C4-2B (cell line): ENCODE measurements at regions not wholly inside any gene's neighbourhood (a gene's known extent, or its start where the extent isn't known, plus 50 kb on each side); places are given as distances from the start of the nearest gene placed in this dataset.

Source experiments
- CTCF ChIP-seq: fragments of 450-650 bp; conservative IDR thresholded peaks from 2 replicates; pipeline ENCODE4 v1.5.1; 2017; ENCODE audit warnings: mild to moderate bottlenecking
- ZFX ChIP-seq: fragments of 450-650 bp; IDR thresholded peaks from 2 replicates; pipeline ENCODE4 v1.6.1; 2017

- no peak for TF ChIP-seq CTCF
- TF ChIP-seq ZFX = no peak
Measured at GRCh38 chr10:81040940-81041339, 503.2 kb downstream of the SH2D4B start.
